ENCODE measurements at regions not wholly inside any gene's neighbourhood (a gene's known extent, or its start where the extent isn't known, plus 50 kb on each side); places are given as distances from the start of the nearest gene placed in this dataset.

DNA sequence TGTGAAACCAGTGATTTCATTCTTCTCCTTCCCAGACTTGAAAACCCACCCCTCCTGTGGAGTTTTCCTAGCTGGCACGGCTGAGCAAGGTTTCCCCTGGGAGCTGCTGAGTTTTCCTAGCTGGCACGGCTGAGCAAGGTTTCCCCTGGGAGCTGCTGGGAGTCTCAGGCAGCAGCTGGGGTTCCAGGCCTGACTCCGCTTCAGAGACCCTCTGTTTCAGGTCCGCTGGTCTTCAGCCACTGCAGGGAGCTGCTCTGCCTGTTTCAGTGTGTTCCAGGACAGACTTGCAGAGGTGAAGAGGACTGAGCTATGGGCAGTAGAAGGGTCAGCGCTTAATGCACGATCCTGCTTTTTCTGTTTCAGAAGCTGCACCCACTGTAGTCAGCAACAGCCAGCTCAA lies 104.9 kb downstream of the XRCC2 start:
- TF ChIP-seq, protein P1, sequence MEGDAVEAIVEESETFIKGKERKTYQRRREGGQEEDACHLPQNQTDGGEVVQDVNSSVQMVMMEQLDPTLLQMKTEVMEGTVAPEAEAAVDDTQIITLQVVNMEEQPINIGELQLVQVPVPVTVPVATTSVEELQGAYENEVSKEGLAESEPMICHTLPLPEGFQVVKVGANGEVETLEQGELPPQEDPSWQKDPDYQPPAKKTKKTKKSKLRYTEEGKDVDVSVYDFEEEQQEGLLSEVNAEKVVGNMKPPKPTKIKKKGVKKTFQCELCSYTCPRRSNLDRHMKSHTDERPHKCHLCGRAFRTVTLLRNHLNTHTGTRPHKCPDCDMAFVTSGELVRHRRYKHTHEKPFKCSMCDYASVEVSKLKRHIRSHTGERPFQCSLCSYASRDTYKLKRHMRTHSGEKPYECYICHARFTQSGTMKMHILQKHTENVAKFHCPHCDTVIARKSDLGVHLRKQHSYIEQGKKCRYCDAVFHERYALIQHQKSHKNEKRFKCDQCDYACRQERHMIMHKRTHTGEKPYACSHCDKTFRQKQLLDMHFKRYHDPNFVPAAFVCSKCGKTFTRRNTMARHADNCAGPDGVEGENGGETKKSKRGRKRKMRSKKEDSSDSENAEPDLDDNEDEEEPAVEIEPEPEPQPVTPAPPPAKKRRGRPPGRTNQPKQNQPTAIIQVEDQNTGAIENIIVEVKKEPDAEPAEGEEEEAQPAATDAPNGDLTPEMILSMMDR (conservative IDR thresholded peaks at IDR 0.05) = no peak
- TF ChIP-seq EZH2 (IDR thresholded peaks at IDR 0.05; ENCODE audit: low read depth) = no peak
